ENCODE measurements at regions not wholly inside any gene's neighbourhood (a gene's known extent, or its start where the extent isn't known, plus 50 kb on each side); places are given as distances from the start of the nearest gene placed in this dataset.
"Not testable (repeated sequence)": the region's sequence is repeated elsewhere in the genome, so short reads cannot be mapped to it uniquely, and the experiment has no call there.

DNA sequence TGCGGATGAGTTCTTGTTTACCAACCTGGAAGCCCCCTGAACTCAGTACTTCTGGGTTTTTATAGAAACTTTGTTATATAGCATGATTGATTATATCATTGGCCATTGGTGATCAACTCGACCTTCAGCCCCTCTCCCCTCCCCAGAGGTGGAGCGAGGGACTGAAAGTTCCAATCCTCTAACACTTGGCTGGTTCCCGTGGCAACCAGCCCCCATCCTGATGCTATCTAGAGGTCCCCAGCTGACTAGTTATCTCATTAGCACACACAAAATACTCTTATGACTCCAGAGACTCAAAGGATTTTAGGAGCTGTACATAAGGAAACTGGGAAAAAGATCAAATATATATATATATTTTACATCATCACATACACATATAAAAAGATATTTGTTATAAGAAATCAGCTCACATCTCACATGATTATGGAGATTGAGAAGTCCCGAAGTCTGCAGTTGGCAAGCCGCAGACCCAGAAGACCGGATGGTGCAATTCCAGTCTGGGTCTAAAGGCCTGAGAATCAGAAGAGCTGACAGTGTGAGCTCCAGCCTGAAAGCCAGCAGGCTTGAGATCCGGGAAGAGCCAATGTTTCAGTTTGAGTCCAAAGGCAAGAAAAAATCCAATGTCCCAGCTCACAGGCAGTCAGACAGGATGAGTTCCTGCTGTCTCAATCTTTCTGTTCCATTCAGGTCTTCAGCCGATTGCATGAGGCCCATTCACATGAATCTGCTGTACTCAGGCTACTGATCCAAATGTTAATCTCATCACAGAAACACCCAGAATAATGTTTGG is 179.3 kb upstream of the DTNBP1 start:
- no peak for DNase-seq (ENCODE audit: low spot score)

DNA sequence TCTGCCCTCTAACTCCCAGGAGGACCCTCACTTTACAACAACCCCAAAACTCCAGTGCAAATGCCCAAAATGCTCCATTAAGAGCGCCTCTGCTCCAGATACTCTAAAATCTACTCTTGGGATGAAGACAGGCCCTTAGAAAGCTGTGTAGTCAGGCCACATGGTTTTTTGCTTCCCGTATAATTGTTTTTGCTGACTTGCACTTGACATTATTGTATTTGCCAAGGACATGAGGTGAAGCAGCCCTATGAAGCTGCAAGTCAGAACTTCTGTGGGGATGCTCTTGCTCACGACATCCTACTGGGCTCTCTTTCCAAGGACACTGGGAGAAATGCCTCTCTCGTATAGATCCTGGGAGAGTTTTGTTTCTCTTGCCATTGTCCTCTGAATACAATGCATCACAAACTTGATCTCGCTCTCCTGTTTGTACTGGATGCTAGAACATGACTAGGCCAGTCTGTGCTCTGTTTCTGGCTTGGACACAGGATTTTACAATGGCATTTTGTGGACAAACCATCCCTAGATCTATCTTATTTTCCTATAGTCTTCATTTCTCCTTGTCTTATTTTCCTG is 177.2 kb upstream of the DTNBP1 start:
- no peak for DNase-seq (ENCODE audit: low spot score)

DNA sequence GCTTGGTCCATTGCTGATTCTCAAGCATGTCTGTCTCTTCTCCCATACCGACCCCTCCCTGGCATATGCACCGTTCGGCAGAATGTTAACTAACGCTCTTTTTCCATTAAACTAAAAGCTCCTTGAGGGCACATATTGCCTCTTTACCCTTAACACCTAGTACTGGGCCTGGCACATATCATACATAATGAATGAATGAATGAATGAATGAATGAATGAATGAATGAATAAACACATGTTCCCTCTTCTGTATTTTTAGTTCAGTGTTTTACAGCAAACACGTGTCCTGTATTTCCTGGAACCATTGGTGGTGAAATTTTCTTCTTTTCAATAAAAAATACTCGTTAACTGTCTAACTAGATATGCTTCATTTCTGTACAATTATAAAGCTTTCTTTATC is 174.4 kb upstream of the DTNBP1 start:
- no peak for DNase-seq (ENCODE audit: low spot score)

DNA sequence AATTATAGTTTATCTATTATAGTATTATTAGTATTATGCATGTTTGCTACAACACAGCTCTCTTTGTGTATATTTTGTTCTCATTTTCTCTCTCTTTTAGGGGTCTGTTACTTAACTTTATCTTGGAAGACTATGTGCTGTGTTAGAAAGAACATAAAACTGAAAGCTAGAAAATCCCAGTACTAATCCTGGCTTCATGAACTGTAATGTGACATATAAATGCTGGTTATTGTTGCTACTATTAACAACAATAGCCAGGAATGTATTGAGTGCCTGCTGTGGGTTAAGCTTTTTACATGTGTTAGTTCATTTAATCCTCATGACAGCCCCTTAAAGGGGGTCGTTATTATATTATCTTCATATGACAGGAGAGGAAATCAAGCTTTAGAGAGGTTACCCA is 170.0 kb upstream of the DTNBP1 start:
- DNase-seq (ENCODE audit: low spot score), result no peak

DNA sequence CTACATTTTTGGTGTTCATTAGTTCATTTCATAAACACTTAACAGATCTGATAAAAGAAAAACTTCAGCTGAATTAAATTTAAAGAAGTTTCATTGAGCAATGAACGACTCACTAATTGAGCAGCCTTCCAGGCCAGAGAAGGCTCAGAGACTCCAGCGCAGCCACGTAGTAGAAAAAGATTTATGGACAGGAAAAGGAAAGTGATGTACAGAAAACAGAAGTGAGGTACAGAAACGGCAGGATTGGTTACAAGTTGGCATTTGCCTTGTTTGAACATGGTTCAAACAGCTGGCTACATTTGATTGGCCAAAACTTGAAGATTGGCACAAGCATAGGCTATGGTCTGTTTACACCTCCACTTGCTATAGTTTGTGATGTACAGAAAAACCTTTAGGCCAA is 166.3 kb upstream of the DTNBP1 start:
- DNase-seq (ENCODE audit: low spot score), result no peak

DNA sequence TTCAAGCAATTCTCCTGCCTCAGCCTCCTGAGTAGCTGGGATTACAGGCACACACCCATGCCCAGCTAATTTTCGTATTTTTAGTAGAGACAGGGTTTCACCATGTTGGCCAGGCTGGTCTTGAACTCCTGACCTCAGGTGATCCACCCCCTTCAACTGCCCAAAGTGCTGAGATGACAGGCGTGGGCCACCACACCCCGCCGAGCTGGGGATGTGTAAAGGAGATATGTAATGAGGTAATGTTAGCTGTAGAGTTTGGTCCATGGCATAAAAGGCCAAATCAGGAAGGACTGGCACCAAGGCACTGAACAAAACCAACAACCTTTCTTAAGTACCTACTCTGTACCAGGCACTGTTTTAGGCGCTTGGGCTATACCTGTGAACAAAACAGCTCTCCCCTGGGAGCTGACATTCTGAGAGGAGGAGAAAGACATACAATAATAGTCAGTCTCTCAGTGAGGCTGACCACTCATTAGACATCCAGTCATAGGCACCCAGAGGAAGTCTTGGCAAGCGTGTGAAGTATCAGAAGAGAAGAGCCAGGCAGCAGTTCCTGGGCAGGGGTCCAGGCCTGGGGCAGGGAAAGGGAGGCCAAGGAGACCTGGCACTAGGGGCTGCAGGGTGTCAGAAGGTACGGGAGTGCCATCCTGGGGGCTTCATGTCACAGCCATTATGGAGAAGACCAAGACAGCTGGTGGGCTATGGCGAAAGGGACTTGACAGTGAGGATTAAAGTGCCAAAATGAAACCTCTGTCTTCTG is 164.8 kb upstream of the DTNBP1 start:
- no peak for DNase-seq (ENCODE audit: low spot score)

DNA sequence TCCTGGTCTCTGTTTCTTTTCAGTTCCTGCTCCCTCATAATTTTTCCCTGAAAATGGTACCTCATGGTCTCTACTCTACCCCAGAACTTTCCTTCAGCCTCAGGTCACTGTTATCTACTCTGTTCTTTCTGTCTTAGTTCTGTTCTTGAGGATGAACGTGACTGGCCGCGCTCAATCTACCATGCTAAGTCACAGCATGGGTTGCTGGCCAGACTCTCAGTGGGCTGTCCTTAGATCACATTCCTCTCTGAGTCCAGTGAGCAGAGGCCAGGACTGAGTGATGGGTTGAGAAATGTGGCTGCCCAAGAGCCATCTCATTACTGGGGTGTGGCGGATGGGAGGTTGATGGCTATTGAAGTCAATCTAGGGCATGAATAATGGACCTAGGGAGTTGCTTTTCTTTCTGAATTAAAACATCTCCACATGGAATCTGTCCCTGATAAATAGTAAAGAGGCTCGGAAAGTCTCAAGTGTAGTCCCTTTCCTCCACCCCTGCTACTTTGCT is 164.0 kb upstream of the DTNBP1 start:
- no peak for DNase-seq (ENCODE audit: low spot score)

DNA sequence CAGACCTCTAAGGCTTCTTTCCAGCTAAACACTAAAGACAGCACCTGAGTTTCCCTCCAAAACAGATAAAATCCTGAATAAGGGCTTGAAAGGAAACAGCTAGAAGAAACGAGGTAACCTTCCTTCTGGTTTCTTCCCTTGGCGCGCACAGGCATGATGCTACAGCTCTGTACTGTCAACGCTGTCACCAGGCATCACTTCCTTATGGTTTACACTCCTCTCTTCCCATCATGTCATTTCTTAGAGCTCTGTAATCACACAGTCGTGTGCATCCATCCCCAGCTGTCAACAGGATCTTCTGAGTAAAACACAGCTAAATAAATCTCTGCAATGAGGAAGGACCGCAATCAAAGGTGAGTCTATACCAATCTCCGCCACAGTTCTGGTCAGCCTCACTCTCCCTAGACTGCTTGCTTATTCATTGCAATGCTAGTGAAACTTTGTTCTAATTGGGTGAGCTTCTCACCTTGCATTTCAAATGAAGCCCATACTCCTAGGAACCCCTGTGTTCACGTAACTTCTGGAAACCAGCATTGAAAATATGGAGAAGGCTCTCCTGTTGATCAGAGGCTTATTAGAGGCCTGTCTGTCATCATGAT is 162.6 kb upstream of the DTNBP1 start:
- no peak for DNase-seq (ENCODE audit: low spot score)

DNA sequence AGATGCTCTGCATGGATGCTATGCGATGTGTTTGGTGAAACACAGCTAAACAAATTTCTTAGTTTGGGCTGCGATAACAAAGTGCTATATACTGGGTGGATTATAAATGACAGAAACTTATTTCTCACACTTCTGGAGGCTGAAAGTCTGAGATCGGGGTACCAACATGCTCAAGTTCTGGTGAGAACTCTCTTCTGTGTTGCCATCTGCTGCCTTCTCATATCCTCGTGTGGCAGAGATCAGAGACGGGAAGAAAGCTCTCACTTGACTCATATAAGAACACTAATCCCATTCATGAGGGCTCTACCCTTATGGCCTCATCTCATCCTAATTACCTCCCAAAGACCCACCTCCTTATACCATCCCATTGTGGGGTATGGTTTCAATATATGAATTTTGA is 162.0 kb upstream of the DTNBP1 start:
- DNase-seq (ENCODE audit: low spot score), result no peak

DNA sequence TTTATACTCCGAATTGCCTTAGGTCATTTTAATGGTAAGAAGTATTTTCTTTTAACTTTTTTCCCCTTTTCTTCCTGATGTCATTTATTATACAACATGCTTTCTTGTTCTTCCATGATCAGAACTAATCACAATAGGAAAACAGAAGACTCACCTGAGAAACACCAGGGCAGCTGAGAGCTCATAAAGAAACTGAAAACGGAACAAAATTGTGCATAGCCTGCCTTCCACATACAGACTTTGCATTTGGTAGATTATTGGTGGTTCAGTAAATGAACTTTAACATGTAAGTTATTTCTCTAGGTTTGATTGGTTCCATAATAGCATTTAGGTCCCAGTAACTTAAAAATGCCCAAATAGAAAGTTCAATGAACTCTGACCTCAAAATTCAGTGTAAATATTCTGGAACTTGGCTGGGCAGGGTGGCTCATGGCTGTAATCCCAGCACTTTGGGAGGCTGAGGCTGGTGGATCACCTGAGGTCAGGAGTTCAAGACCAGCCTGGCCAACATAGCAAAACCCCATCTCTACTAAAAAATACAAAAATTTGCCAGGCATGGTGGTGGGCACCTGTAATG is 161.1 kb upstream of the DTNBP1 start:
- no peak for DNase-seq (ENCODE audit: low spot score)

DNA sequence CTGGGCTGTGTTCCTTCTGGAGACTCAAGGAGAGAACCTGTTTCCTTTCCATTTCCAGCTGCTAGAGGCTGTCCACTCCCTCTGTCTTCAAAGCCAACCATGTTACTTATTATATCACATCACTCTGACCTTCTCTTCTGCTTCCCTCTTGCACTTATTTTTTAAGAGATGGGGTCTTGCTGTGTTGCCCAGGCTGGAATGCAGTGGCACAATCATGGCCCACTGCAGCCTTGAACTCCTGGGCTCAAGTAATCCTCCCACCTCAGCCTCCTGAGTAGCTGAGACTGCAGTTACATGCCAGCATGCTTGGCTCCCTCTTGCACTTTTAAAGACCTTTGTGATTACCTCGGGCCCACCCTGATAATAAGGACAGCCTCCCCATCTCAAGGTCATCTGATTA is 160.0 kb upstream of the DTNBP1 start:
- DNase-seq (ENCODE audit: low spot score), result no peak

DNA sequence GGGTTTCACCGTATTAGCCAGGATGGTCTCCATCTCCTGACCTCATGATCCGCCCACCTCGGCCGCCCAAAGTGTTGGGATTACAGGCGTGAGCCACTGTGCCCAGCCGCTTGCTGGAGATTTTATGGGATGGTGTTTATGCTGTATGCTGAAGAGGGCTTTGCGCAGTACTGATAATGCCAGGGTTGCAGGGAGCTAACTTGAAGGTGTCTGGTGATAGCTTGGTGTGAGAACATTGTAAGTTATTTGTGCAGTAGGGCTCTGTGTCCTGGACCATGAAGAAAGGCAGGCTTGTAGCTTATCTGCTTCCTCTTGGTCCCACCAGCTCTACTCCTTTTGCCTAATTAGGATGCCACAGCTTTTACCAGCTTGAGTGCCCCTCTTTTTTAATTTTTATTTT is 157.0 kb upstream of the DTNBP1 start:
- DNase-seq (ENCODE audit: low spot score), result no peak

DNA sequence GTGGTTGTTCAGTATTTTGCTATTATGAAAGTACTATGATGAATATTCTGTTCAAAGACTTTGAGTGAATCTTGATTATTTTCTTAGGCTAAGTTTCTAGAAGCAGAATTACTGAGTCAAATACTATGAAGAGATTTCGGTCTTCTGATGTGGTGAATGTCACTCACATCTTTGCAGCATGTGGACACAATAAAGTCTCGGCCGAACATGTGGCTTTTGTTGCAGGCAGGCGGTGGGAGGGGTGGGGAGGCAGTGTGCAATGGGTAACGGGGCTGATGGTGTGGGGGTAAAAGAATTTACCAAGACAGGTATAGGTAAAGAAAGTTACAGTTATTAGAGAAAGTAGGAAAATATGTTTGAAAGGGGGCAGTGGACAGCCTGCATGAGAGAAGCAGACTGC is 156.4 kb upstream of the DTNBP1 start:
- DNase-seq (ENCODE audit: low spot score), result no peak

DNA sequence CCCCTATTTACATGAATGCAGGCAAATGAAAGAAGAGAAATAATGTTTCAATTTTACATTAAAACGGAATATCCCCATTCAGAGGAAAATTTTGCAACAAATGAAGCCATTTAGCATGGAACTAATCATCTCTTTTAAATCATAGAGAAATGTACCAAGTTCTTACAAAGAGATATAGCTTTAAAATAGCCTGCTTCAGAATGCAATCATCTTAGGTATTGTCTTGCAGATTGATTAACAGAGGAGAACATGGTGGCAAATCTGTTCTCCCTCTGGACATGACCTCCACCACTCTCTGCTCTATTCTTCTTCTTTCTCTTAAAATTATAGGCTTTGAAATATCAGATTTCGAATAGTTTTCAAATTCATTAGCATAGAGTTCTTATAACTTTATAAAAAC is 155.7 kb upstream of the DTNBP1 start:
- no peak for DNase-seq (ENCODE audit: low spot score)

DNA sequence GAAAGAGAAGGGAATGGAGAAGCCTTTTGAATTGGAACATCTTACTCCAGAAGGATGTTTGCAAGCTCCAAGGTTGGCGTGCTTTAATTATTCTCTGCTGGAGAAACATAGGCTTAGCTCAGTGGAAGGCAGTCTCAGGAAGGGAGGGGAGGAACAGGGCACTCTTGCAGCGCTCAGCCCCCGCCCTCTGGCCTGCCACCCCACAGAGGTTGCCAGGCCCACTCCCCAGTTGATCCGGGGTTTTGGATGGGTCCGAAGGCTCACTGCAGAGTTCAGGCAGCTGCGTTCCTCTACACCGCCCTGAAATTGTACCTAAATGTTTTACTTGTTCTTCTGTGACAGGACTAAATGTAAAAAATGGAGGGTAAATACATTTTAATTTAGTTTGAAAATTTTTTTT is 155.2 kb upstream of the DTNBP1 start:
- no peak for DNase-seq (ENCODE audit: low spot score)

DNA sequence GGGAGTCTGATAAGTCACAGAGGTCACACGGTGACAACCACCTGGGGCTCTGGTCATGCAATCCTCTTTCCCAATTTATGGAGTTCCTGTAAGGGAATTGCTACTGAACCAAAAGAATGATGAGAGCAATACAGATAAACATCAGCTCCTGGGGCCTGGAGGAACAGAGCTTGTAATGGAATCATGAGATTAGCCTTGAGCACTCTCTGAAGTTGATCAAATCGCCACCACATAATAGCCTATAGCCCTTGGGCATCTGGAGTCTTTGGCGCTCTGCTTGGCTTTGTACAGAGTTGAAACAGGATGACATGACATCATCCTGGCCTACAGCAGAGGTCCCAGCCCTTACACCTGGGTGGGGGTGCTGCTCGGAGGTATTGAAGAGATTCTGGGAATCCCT is 154.3 kb upstream of the DTNBP1 start:
- DNase-seq (ENCODE audit: low spot score), result no peak

DNA sequence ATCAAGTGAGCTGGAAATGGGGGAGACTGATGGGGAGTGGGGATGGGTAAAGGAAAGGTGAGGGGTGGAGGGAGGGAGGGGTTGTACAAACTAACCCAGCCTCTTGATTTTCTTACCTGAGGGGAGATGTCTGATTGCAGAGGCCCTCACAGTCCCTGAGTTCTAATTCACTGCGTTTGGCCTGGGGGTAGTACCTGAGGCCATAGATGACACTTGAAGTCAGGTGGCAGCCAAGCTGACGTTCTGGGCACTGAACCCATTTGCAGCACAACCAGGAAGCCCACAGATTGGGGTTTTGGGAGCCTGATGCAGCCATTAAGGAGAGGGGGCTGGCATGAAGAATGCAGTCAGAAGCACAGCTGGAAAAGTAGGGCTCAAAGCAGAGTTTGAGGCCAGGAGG is 153.8 kb upstream of the DTNBP1 start:
- DNase-seq (ENCODE audit: low spot score), result no peak

DNA sequence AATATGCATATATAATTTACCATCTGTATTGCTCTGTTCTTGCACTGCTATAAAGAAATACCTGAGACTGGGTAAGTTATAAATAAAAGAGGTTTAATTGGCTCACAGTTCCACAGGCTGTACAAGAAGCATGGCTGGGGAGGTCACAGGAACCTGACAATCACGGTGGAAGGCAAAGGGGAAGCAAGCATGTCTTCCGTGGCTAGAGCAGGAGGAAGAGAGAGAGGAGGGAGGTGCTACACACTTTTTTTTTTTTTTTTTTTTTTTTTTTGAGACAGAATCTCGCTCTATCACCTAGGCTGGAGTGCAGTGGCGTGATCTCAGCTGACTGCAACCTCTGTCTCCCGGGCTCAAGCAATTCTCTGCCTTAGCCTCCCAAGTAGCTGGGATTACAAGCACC is 150.9 kb upstream of the DTNBP1 start:
- not testable (repeated sequence) for DNase-seq (ENCODE audit: low spot score)

DNA sequence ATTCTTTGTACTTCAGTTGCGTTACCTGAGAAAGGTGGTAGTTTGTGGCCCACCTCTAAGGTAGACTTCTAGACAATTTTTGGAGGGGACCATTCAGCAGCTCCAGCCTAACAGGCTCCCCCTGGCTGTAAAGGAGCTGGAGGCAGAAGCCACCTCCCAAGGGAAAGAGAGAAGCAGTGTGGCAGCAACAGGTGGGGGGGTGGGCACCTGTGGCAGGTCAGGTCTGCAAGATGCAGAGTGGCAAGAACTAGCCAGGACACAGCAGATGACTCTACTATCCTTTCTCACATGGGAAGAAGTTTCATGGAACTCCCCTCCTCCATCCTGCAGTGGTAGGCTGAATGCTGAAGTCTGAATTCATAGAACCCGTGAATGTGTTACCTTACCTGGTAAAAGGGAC is 148.3 kb upstream of the DTNBP1 start:
- no peak for DNase-seq (ENCODE audit: low spot score)

DNA sequence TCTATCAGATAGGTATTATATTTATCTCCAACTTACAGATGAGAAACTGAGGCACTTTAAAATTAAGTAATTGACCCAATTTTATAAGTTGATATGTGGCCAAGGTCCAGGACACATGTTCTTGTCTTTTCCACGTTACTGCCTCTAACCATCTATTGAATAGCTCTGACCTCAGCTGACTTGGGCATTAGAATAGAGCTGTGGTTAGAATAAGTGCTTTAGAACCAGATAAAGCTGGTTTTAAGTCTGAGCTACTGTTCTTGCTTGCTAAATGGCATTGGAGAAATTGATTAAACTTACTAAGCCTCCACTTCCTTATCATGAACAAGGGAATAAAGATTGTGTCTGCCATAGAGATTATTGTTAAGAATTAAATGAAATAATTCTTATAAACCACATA is 147.8 kb upstream of the DTNBP1 start:
- DNase-seq (ENCODE audit: low spot score), result no peak

DNA sequence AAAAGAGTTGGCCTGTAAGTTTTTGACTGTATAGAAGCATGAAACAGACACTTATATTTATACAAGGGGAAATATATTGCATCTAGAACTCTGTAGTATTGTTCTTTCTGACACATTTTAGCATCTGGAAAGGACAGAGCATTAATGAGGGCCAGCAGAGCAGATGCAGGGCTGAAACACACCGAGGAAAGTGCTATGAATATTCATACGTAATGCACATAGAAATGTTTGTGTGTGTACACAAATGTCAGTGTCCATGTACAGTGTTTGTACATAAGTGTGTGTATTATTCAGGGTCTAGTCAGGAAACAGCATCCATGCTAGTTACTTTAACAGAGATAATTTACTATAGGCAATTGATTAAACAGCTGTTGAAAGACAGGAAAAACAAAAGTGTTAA is 146.5 kb upstream of the DTNBP1 start:
- DNase-seq (ENCODE audit: low spot score), result no peak
